GM12892 (cell line): ENCODE measurements at regions not wholly inside any gene's neighbourhood (a gene's known extent, or its start where the extent isn't known, plus 50 kb on each side); places are given as distances from the start of the nearest gene placed in this dataset.

Experiments used
- POLR2A ChIP-seq: IDR thresholded peaks from 2 replicates; pipeline ENCODE4 v1.6.1; 2011; ENCODE audit warnings: low read depth, low read length, control low read depth
- POLR2AphosphoS5 ChIP-seq: IDR thresholded peaks from 2 replicates; pipeline ENCODE4 v1.6.1; 2011; ENCODE audit warnings: low read depth, low read length, control low read depth
- TAF1 ChIP-seq: IDR thresholded peaks from 2 replicates; pipeline ENCODE4 v1.6.1; 2011; ENCODE audit warnings: low read depth, mild to moderate bottlenecking, control low read depth, low read length, borderline replicate concordance

- no peak for TF ChIP-seq POLR2A
- TF ChIP-seq POLR2AphosphoS5 = no peak
- TF ChIP-seq TAF1 = no peak
Measured at GRCh38 chr7:81030472-81030871, 111.6 kb upstream of the SEMA3C start.
